ENCODE measurements at regions not wholly inside any gene's neighbourhood (a gene's known extent, or its start where the extent isn't known, plus 50 kb on each side); places are given as distances from the start of the nearest gene placed in this dataset.

GRCh38 chr7:120097774-120098173 is 175.2 kb upstream of the KCND2 start:
- TF ChIP-seq CTCF (IDR thresholded peaks at IDR 0.05 in 4 of 5, conservative IDR thresholded peaks at IDR 0.05 in 1 of 5) (no peak), POLR2A (IDR thresholded peaks at IDR 0.05) (no peak)

All from gastrocnemius medialis (tissue), 4 donors.